Adrenal gland (tissue), 5 donors: ENCODE measurements at regions not wholly inside any gene's neighbourhood (a gene's known extent, or its start where the extent isn't known, plus 50 kb on each side); places are given as distances from the start of the nearest gene placed in this dataset.

Source experiments
- POLR2A ChIP-seq, 2 donors: fragments of 450-650 bp; IDR thresholded peaks; one replicate each; pipeline ENCODE4 v1.6.1; 2017; ENCODE audit warnings: antibody characterized with exemption in 2 of 2, mild to moderate bottlenecking in 2 of 2, moderate library complexity in 1 of 2
- TF ChIP-seq, protein P1 (sequence below), 6 experiments: fragments of 450-650 bp in 4 of 6; fragments of 200-600 bp in 2 of 6; sonication (generic) in 1 of 6; IDR thresholded peaks; 1 replicate in 5 of 6; 2 replicates in 1 of 6; pipeline versions ENCODE4 v1.5.1 to v1.8.0; 2016 to 2021; ENCODE audit warnings: antibody characterized with exemption in 6 of 6, mild to moderate bottlenecking in 2 of 6, moderate library complexity in 1 of 6
- donor health status: DM: no; HTN: no; CAD: no.

DNA sequence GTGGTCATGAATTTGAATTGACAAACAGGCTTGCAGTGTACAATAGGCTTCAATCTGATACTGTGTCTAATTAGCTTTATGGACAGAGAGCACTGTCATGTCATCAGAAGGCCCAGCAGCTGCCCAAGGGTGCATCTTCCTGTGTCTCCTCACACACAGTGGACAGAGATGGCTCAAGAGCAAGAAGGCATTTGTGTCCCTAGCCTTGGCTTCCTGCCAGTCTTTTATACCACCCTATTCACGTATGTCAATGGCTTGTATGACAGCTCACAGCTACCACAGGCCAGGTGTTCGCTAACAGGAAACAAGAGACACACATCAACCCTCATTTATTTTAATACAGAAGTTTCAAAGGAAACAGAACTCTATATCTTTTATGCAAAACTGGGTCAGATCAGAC is 874.0 kb upstream of the AGA start:
- TF ChIP-seq, protein P1, sequence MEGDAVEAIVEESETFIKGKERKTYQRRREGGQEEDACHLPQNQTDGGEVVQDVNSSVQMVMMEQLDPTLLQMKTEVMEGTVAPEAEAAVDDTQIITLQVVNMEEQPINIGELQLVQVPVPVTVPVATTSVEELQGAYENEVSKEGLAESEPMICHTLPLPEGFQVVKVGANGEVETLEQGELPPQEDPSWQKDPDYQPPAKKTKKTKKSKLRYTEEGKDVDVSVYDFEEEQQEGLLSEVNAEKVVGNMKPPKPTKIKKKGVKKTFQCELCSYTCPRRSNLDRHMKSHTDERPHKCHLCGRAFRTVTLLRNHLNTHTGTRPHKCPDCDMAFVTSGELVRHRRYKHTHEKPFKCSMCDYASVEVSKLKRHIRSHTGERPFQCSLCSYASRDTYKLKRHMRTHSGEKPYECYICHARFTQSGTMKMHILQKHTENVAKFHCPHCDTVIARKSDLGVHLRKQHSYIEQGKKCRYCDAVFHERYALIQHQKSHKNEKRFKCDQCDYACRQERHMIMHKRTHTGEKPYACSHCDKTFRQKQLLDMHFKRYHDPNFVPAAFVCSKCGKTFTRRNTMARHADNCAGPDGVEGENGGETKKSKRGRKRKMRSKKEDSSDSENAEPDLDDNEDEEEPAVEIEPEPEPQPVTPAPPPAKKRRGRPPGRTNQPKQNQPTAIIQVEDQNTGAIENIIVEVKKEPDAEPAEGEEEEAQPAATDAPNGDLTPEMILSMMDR (IDR thresholded peaks at IDR 0.05) = no peak
- TF ChIP-seq POLR2A (IDR thresholded peaks at IDR 0.05) = no peak
